NCI-H2081 (cell line): ENCODE measurements at regions not wholly inside any gene's neighbourhood (a gene's known extent, or its start where the extent isn't known, plus 50 kb on each side); places are given as distances from the start of the nearest gene placed in this dataset.

Source experiments
- DNase-seq, 2 experiments: peaks; one replicate each; lab custom pipeline; 2025; lab: John Stamatoyannopoulos, UW

DNA sequence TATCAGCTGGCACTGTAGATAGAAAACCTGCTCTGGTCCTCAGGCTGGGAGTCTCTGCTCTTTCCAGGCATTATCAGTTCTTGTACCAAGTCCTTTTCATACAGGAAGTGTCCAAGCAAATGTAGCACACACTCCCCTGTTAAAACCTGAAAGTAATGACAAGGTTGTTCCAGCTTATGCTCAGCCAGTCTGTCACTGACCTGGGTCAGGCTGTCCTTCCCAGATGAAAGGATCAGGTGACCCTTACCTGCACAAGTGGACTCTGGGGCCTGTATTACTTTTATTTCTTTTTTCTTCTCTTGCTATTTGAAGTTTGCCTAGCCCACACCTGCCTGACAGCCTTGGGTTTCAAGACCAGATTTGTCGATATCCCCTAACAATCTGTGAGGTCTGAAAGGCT lies 156.3 kb upstream of the SESN3 start:
- no peak for DNase-seq

DNA sequence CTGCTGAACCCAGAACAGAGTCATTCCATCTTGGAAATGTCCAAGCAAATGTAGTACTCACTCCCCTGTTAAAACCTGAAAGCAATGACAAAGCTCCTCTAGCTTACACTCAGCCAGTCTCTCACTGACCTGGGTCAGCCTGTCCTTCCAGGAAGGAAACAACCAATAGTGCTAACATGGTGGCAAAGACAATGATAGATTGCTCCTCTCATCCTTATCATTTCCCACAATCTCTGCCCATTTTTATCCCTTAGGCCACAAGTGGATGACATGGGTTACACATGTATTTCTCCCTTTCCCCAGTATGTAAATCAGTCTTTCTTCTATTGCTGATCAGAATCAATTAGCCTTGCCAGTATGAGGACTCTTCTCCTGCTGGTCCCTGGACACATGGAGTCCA lies 154.6 kb upstream of the SESN3 start:
- DNase-seq = no peak

GRCh38 chr11:95379479-95379878 lies 148.5 kb upstream of the SESN3 start:
- DNase-seq = no peak

- no peak for DNase-seq
Observed at GRCh38 chr11:95378789-95379188, 147.8 kb upstream of the SESN3 start.

DNA sequence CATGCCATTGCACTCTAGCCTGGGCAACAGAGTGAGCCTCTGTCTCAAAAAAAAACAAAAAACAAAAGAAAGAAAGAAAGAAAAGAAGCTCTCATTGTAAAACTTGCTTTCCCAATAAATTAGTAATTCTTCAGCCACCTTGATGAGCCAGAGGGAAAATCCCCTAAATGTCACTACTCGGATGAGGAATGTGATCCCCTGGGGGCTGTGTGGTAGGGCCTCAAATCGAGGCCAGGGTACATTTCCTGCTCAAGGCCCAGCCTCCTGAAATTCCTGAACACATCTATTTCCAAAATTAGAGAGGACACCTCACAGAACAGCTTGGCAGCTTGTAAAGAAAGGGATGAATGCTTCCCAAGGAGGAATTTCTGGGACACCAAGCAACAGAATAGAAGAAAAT lies 147.1 kb upstream of the SESN3 start:
- no peak for DNase-seq

DNA sequence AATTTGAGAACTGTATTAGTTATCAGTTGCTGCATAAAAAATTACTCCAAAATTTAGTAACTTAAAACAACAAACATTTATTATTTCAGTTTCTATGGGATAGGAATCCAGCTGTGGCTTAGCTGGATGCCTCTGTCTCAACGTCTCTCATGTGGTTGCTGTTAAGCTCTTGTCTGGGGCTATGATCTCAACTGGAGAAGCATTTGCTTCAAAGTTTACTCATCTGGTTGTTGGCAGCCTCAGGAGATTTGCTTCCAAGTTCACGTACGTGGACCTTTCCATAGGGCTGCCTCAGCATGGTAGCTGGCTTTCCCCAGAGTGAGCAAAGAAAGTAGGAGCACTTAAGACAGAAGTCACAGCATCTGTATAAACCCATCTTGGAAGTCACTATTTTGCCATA lies 144.9 kb upstream of the SESN3 start:
- no peak for DNase-seq

GRCh38 chr11:95375451-95375850 lies 144.4 kb upstream of the SESN3 start:
- no peak for DNase-seq

DNA sequence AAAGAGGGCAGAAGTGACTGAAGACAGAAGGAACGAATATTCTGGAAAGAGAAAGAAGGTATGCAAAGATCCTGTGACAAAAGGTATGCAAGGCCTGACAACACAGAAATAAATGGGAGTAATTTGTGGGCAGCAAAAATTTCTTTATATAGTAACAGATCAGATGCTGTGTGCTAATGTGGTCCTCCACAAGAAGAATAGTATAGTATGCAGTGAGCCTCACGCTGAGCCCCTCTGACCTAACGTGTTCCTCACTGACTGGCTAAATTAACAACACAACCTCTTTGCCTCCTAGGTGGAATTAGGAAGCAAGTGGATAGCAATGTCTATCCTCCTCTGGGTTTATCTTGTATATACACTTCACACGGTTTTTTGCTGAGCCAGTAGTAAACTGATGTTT lies 143.1 kb upstream of the SESN3 start:
- DNase-seq = no peak

- no peak for DNase-seq
Observed at GRCh38 chr11:95373241-95373640, 142.2 kb upstream of the SESN3 start.

DNA sequence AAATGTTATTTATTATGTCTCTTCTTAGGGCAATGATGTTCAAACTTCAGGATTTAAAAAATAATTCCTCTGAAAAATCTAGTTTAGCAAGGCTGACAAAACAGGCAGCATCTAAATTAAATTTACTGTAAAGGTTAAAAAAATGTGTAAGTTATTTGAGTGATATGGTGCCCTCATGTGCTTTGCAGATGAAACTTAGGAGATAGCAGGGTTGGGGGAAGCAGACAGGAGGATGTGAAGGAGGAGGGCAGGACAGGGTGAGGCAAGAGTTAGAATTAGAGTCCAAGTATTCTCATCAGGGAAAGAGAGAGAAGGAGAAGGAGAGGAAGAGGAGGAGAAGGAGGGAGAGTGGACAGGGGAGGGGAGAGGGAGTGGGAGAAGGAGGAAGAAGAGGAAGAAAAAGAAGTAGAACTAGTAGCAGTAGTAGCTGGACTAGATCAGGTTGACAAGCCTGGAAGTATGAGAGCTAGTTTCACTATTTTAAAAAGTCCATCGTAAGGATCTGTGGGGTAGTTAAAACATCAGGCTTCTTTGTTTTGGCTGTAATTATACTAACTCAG lies 141.2 kb upstream of the SESN3 start:
- DNase-seq = no peak

DNA sequence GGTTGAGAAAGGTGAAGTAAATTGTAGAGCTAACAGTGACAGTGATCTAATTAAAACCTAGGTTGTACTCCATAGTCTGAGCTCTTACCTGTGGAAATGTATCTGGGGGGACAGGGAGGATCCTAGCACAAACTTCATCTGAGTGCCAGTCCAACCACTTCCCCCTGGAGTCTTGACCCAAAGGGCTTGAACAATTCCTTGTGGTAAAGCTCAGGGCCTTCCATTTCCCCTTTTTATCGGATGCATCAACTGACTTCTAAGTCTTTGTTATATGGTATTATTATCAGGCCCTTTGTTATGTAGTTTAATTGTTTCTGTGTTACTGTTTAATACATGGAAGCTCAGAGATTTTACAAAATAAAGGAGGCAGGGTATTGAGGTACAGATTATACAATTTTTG lies 140.2 kb upstream of the SESN3 start:
- no peak for DNase-seq

- DNase-seq = no peak
Observed at GRCh38 chr11:95367726-95368125, 136.7 kb upstream of the SESN3 start.

GRCh38 chr11:95365348-95365747 lies 134.3 kb upstream of the SESN3 start:
- DNase-seq = no peak

DNA sequence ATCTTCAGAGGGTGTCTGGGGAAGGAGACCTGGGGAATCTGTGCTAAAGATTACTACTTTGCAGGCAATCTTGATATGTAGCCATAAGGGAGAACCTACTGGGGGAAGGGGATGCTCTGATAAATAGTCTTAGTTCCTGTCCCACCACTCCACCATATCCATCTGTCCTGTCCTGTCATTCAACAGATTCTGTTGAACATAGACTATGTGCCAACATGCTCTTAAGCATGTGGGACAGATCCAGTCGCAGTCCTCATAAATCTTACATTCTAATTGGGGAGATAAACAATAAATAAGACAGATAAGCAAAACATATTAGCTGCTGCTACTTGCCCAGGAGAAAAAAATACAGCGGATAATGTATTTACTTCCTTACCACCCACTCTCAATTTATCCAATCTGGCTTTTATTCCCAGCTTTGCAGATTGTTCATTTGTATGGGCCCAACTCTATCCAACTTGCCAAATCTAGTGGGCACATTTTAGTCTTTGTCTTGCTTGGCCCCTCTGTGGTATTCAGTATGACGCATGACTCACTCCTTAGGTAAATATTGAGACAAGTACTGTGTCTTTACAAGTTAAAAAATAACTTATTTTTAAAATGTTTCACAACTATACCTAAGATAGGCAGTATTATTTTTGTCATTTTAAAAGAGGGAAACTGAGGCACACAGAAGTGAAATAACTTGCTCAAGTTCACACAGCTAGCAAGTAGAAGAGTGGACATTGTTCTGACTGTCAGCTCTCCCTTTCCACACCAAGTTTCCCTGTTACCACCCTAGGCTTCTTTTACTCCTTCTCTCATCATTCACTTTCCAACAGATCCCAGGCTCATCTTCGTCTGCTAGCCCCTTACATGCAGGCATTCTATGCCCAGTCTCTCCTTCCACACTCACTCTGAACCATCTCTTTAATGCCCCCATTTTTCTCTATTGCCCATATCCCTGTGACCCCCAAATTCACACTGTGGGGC lies 133.6 kb upstream of the SESN3 start:
- no peak for DNase-seq

GRCh38 chr11:95363708-95364107 lies 132.7 kb upstream of the SESN3 start:
- DNase-seq = peak in 1 of 2 experiments; percentile 42

DNA sequence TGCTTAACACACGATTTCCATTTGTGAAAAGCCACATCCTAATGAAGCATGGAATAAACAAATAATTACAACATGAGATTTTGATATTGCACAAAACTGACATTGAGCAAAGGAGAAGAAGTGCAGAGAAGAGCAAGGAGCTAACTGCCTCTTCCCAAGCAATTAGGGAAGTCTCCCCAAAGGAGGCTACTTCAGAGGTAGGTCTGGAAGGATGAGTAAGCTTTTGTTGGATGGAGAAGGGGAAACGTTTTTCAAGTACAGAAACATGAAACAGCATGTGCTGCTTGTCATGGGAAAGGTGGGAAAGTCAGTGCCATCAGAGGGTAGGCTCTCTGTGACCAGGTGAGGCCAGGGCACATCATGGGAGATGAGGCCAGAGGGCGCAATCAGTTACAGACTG lies 132.2 kb upstream of the SESN3 start:
- DNase-seq = no peak

DNA sequence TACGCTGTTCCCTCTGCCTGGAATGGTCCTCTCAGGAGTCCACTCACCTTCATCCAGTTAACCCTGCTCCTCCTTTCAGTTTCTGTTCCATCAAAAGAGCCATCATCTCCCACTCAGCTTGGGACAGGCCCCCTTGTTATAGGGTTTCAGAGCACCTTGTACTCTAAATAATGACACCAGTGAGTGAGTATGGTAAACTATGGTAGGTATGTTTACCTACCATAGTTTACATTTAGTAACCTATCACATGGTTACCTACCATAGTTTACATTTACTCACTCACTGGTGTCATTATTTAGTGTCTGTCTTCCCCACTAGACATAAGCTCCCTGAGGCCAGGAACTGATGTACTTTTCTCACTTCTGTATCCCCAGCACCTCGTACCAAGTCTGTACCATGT lies 130.2 kb upstream of the SESN3 start:
- no peak for DNase-seq

GRCh38 chr11:95360377-95361075 lies 129.5 kb upstream of the SESN3 start:
- no peak for DNase-seq

GRCh38 chr11:95359756-95360155 lies 128.8 kb upstream of the SESN3 start:
- DNase-seq = no peak

- no peak for DNase-seq
Observed at GRCh38 chr11:95359341-95359663, 128.3 kb upstream of the SESN3 start.

DNA sequence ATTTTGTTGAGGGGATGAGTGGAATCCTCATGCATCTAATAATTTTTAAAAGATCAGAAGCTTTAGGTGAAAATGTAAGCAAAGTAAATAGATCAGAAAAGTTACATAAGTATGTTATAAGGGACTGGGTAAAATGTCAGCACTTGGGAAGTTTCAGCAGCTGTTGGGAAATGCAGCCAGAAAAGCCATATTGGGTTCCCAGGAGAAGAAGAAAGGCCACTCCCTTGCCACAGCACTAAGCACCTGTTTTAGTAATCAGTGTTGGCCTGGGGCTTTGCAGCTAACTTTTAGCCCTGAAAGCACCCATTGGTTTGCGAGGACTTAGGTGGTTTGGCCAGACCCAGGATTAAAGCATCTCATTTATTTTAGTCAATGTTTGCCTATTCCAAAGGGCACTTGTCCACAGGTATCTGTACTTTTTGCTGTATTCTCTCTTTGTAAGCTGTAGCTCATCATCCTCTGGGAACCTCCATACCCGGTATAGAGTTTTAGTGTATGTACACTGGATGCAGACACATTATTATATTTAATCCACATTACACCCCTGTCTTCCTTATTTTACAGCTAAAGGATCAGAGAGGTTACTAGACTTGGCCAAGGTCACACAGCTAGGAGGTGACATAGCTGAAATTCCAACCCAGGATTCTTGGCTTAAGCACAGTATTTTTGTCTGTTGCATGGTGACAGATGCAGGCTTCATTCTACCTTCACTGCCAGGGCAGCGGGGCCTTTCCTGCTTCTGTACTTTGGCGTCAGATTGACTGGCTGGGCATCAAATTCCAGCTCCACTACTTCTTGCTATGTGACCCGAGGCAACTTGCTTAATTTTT lies 127.7 kb upstream of the SESN3 start:
- DNase-seq = no peak

DNA sequence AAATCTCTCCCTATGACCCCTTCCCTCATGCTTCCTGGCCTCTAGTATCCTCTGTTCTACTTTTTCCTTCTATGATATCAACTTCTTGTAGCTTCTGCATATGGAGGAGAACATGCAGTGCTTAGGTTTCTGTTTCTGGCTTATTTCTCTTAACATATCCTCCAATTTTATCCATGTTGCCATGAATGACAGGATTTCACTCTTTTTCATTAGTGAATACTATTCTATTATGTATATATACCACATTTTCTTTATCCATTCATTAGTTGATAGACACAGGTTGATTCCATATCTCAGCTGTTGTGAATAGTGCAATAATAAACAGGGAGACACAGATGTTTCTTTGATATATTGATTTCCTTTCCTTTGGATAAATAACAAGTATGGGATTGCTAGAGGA lies 123.3 kb upstream of the SESN3 start:
- DNase-seq = no peak
